HCT116 (cell line): ENCODE measurements at regions not wholly inside any gene's neighbourhood (a gene's known extent, or its start where the extent isn't known, plus 50 kb on each side); places are given as distances from the start of the nearest gene placed in this dataset.

Experiments used
- ATAC-seq: fragments of 200-7000 bp; cut with Tn5 transposase; 2 replicates; pipeline ENCODE4 v1.9.1; 2020; ENCODE audit warnings: mild to moderate bottlenecking, moderate library complexity
- BruUV-seq: library from RNA; stranded (reverse); fragments of 400-500 nt; replicated peaks from 2 replicates; lab custom pipeline; 2021; lab: Mats Ljungman, UMichigan
- CTCF ChIA-PET: fragments of 300-600 bp; sonication (Branson Sonifier 250); formaldehyde crosslinking; loops from one replicate; lab custom pipeline; 2021; ENCODE audit warnings: antibody characterized with exemption; lab: Charles Lee
- POLR2A ChIA-PET: fragments of 300-600, 350-600 bp; sonication (Branson Sonifier 250); formaldehyde crosslinking; loops from one replicate; lab custom pipeline; 2021; ENCODE audit warnings: antibody characterized with exemption; lab: Charles Lee
- RAD21 ChIA-PET, 2 experiments: fragments of 300-600 bp; sonication (Branson Sonifier 250); formaldehyde crosslinking; loops; one replicate each; lab custom pipeline; 2023; ENCODE audit warnings: low total read pairs in 2 of 2; ENCODE audit not compliant: uncharacterized antibody in 2 of 2, unreplicated experiment in 2 of 2, low non-redundant PET in 1 of 2; lab: Charles Lee
- DNase-seq: peaks from one replicate; pipeline ENCODE4 v3.0.0-alpha.2; 2010; ENCODE audit warnings: low read depth, low spot score
- H2AFZ ChIP-seq: fragments of 200-600 bp; shearing (Covaris generic), sonication (generic); 2 replicates; pipeline ENCODE4 v1.6.1; 2017; ENCODE audit warnings: low read depth, mixed run types, mixed read lengths, antibody characterized with exemption, low read length; ENCODE audit not compliant: poor library complexity, severe bottlenecking
- H3K27ac ChIP-seq: 2 replicates; pipeline ENCODE4 v1.5.1; 2012; ENCODE audit warnings: low read depth, low read length
- H3K27me3 ChIP-seq: fragments of 200-600 bp; sonication (generic); 2 replicates; pipeline ENCODE4 v1.6.1; 2016; ENCODE audit warnings: mixed run types, low read length, mixed read lengths; ENCODE audit not compliant: insufficient read depth
- H3K36me3 ChIP-seq, 2 experiments: fragments of 200-500 bp in 1 of 2; fragments of 200-600 bp in 1 of 2; sonication (Bioruptor generic) in 1 of 2; sonication (generic) in 1 of 2; 2 replicates each; pipeline versions ENCODE4 v1.5.1 to v1.6.1; 2014 to 2016; ENCODE audit warnings: low read length in 2 of 2, inconsistent platforms in 1 of 2, mixed read lengths in 1 of 2, mixed run types in 1 of 2; ENCODE audit not compliant: insufficient read depth in 2 of 2, control insufficient read depth in 1 of 2
- H3K4me1 ChIP-seq, 2 experiments: fragments of 200-600 bp in 1 of 2; sonication (generic) in 1 of 2; 2 replicates each; pipeline versions ENCODE4 v1.5.1 to v1.6.1; 2012 to 2017; ENCODE audit warnings: low read length in 2 of 2, inconsistent platforms in 1 of 2, mild to moderate bottlenecking in 1 of 2, mixed read lengths in 1 of 2, mixed run types in 1 of 2, moderate library complexity in 1 of 2; ENCODE audit not compliant: insufficient read depth in 2 of 2, control insufficient read depth in 1 of 2
- H3K4me2 ChIP-seq: fragments of 200-600 bp; sonication (generic); 2 replicates; pipeline ENCODE4 v1.6.1; 2017; ENCODE audit warnings: mixed run types, low read length, mixed read lengths
- H3K4me3 ChIP-seq, 2 experiments: fragments of 200-600 bp in 1 of 2; sonication (generic) in 1 of 2; replicated peaks in 1 of 2; 2 replicates each; pipeline ENCODE4 v1.5.1; 2011 to 2016; ENCODE audit warnings: low read length in 2 of 2, control low read depth in 1 of 2, low read depth in 1 of 2, mild to moderate bottlenecking in 1 of 2, mixed read lengths in 1 of 2, mixed run types in 1 of 2
- H3K79me2 ChIP-seq: fragments of 200-600 bp; sonication (generic); 2 replicates; pipeline ENCODE4 v1.6.1; 2017; ENCODE audit warnings: mild to moderate bottlenecking, mixed run types, low read length, moderate library complexity, mixed read lengths; ENCODE audit not compliant: insufficient read depth
- H3K9ac ChIP-seq: fragments of 200-600 bp; sonication (generic); 2 replicates; pipeline ENCODE4 v1.6.1; 2016; ENCODE audit warnings: low read length, mixed read lengths
- H3K9me2 ChIP-seq: fragments of 200-600 bp; sonication (generic), shearing (Covaris generic); 2 replicates; pipeline ENCODE4 v1.6.1; 2017; ENCODE audit warnings: mixed run types, mild to moderate bottlenecking, moderate library complexity; ENCODE audit not compliant: insufficient read depth
- H3K9me3 ChIP-seq, 2 experiments: fragments of 200-500 bp in 1 of 2; fragments of 200-600 bp in 1 of 2; sonication (Bioruptor generic) in 1 of 2; sonication (generic) in 1 of 2; 2 replicates each; pipeline ENCODE4 v1.6.1; 2014 to 2017; ENCODE audit warnings: low read length in 2 of 2, mixed read lengths in 2 of 2, inconsistent platforms in 1 of 2, low read depth in 1 of 2, mild to moderate bottlenecking in 1 of 2, mixed run types in 1 of 2, moderate library complexity in 1 of 2; ENCODE audit not compliant: control insufficient read depth in 1 of 2, insufficient read depth in 1 of 2
- H4K20me1 ChIP-seq: fragments of 200-600 bp; sonication (generic), shearing (Covaris generic); 2 replicates; pipeline ENCODE4 v1.6.1; 2017; ENCODE audit warnings: mixed run types, mild to moderate bottlenecking, moderate library complexity; ENCODE audit not compliant: insufficient read depth
- CBX3 ChIP-seq: IDR thresholded peaks from 2 replicates; pipeline ENCODE4 v1.6.1; 2012; ENCODE audit warnings: low read depth
- CTCF ChIP-seq, 3 experiments: fragments of 200-600 bp in 1 of 3; sonication (generic) in 1 of 3; IDR thresholded peaks in 2 of 3; conservative IDR thresholded peaks in 1 of 3; 2 replicates each; pipeline ENCODE4 v1.5.1; 2012 to 2017; ENCODE audit warnings: low read depth in 2 of 3, low read length in 2 of 3, antibody characterized with exemption in 1 of 3, borderline replicate concordance in 1 of 3, control low read depth in 1 of 3, mild to moderate bottlenecking in 1 of 3, mixed read lengths in 1 of 3, mixed run types in 1 of 3, moderate library complexity in 1 of 3; ENCODE audit not compliant: insufficient read depth in 1 of 3
- ELF1 ChIP-seq: IDR thresholded peaks from 2 replicates; pipeline ENCODE4 v1.6.1; 2012; ENCODE audit warnings: low read depth, borderline replicate concordance
- EZH2 ChIP-seq: fragments of 200-600 bp; sonication (generic); IDR thresholded peaks from 2 replicates; pipeline ENCODE4 v1.6.1; 2017; ENCODE audit warnings: antibody characterized with exemption, mixed run types
- FOSL1 ChIP-seq: IDR thresholded peaks from 2 replicates; pipeline ENCODE4 v1.6.1; 2012; ENCODE audit warnings: low read depth
- JUND ChIP-seq: IDR thresholded peaks from 2 replicates; pipeline ENCODE4 v1.6.1; 2012
- POLR2A ChIP-seq: IDR thresholded peaks from 2 replicates; pipeline ENCODE4 v1.7.0; 2011; ENCODE audit warnings: borderline replicate concordance; ENCODE audit not compliant: insufficient read depth, insufficient read length; ENCODE audit errors: extremely low read depth
- POLR2AphosphoS5 ChIP-seq: IDR thresholded peaks from 2 replicates; pipeline ENCODE4 v1.6.1; 2011; ENCODE audit warnings: mild to moderate bottlenecking, low read depth, low read length, moderate library complexity
- RAD21 ChIP-seq: IDR thresholded peaks from 2 replicates; pipeline ENCODE4 v1.6.1; 2012; ENCODE audit warnings: low read depth, mild to moderate bottlenecking
- SIN3A ChIP-seq: IDR thresholded peaks from 2 replicates; pipeline ENCODE4 v1.6.1; 2012; ENCODE audit warnings: low read depth
- SP1 ChIP-seq: IDR thresholded peaks from 2 replicates; pipeline ENCODE4 v1.6.1; 2012; ENCODE audit warnings: low read depth
- SRF ChIP-seq: IDR thresholded peaks from 2 replicates; pipeline ENCODE4 v1.6.1; 2012; ENCODE audit warnings: low read depth
- YY1 ChIP-seq: IDR thresholded peaks from 2 replicates; pipeline ENCODE4 v1.6.1; 2011; ENCODE audit warnings: low read length, low read depth, moderate library complexity, mild to moderate bottlenecking; ENCODE audit not compliant: insufficient replicate concordance; ENCODE audit errors: extremely low read depth
- ZBTB33 ChIP-seq: IDR thresholded peaks from 2 replicates; pipeline ENCODE4 v1.6.1; 2011; ENCODE audit warnings: mild to moderate bottlenecking, low read length, moderate library complexity; ENCODE audit not compliant: insufficient replicate concordance; ENCODE audit errors: extremely low read depth
- ZFX ChIP-seq: fragments of 450-650 bp; IDR thresholded peaks from 2 replicates; pipeline ENCODE4 v1.6.1; 2017
- ZNF274 ChIP-seq: fragments of 200-500 bp; sonication (Bioruptor generic); IDR thresholded peaks from 2 replicates; pipeline ENCODE4 v1.6.1; 2014; ENCODE audit warnings: mild to moderate bottlenecking, low read depth, low read length, inconsistent platforms
- intact Hi-C: fragments of 100-400 bp; cut with micrococcal nuclease; formaldehyde crosslinking; loops from 2 replicates; pipeline ENCODE4 v1.10.0; 2022

- Histone ChIP-seq H2AFZ (no peak overlapping the region), H3K27me3 (no peaks in the 10 kb centered on the region), H3K9ac (no peak overlapping the region), H3K4me3 (no peak overlapping the region), H3K79me2 (no peaks in the 10 kb centered on the region), H3K27ac (no peak overlapping the region), H3K9me2 (no peaks in the 10 kb centered on the region), H3K9me3 (no peaks in the 10 kb centered on the region), H3K36me3 (no peaks in the 10 kb centered on the region), H4K20me1 (no peaks in the 10 kb centered on the region), H3K4me2 (no peak overlapping the region), H3K4me1 (no peaks in the 10 kb centered on the region)
- ChIA-PET POLR2A (no interaction called here), RAD21 (no interaction called here), CTCF (no interaction called here)
- no TSS peak for BruUV-seq
- intact Hi-C loops: no loop called here
- DNase-seq: no peak
- TF ChIP-seq SRF (no peak), EZH2 (no peak), SIN3A (no peak), ZBTB33 (no peak), RAD21 (no peak)
- ATAC-seq: no peak
These were observed 81.0 kb upstream of the CCDC196 start for GRCh38 chr14:66405158-66405557.

GRCh38 chr14:66413901-66414300, 72.3 kb upstream of the CCDC196 start:
- no peak for TF ChIP-seq CTCF (IDR thresholded peaks at IDR 0.05 in 2 of 3, conservative IDR thresholded peaks at IDR 0.05 in 1 of 3; ENCODE audit: borderline replicate concordance in 1 of 3, insufficient read depth in 1 of 3, low read depth in 2 of 3, low read length in 2 of 3)
- no peak for TF ChIP-seq SP1
- TF ChIP-seq POLR2A: no peak
- TF ChIP-seq ZNF274: no peak
- TF ChIP-seq FOSL1: no peak
- TF ChIP-seq ELF1: no peak
- no peak for TF ChIP-seq JUND
- no peak for TF ChIP-seq YY1
- no peak for TF ChIP-seq ZFX
- TF ChIP-seq POLR2AphosphoS5: no peak
- no peak for TF ChIP-seq SRF
- TF ChIP-seq CBX3: no peak
- Histone ChIP-seq H3K36me3 (no peaks in the 10 kb centered on the region), H3K4me2 (no peak overlapping the region), H3K27ac (no peak overlapping the region), H4K20me1 (no peaks in the 10 kb centered on the region), H3K4me3 (no peak overlapping the region), H3K4me1 (no peaks in the 10 kb centered on the region), H3K79me2 (no peaks in the 10 kb centered on the region), H3K27me3 (no peaks in the 10 kb centered on the region), H2AFZ (no peak overlapping the region), H3K9me3 (no peaks in the 10 kb centered on the region), H3K9me2 (no peaks in the 10 kb centered on the region), H3K9ac (no peak overlapping the region)
- no peak for DNase-seq
- ChIA-PET POLR2A (no interaction called here), CTCF (no interaction called here), RAD21 (no interaction called here)
- no peak for ATAC-seq
- BruUV-seq: no TSS peak
- intact Hi-C loops: no loop called here
